Activated naive CD8-positive, alpha-beta T cell treated with anti-CD3 and anti-CD28 coated beads, Interleukin-2, amount 50 U/mL, for 24 hours (primary cell): ENCODE measurements at regions not wholly inside any gene's neighbourhood (a gene's known extent, or its start where the extent isn't known, plus 50 kb on each side); places are given as distances from the start of the nearest gene placed in this dataset.
"Not testable (repeated sequence)": the region's sequence is repeated elsewhere in the genome, so short reads cannot be mapped to it uniquely, and the experiment has no call there.

ENCODE experiments used
- ATAC-seq: fragments of 150-1000 bp; cut with Tn5 transposase; one replicate; pipeline ENCODE4 v1.10.0; 2021
- DNase-seq: peaks from one replicate; pipeline ENCODE4 v3.0.0; 2021
- H3K27ac Mint-ChIP-seq: one replicate; pipeline ENCODE4 v1.8.0; 2021; ENCODE audit warnings: mild to moderate bottlenecking, mixed read lengths
- H3K27me3 Mint-ChIP-seq: one replicate; pipeline ENCODE4 v1.8.0; 2021; ENCODE audit warnings: mixed read lengths
- H3K36me3 Mint-ChIP-seq: one replicate; pipeline ENCODE4 v1.8.0; 2021; ENCODE audit warnings: low read depth, mixed read lengths
- H3K4me1 Mint-ChIP-seq: one replicate; pipeline ENCODE4 v1.8.0; 2021; ENCODE audit warnings: mixed read lengths
- H3K4me3 Mint-ChIP-seq: one replicate; pipeline ENCODE4 v1.8.0; 2021; ENCODE audit warnings: mild to moderate bottlenecking, moderate library complexity, mixed read lengths
- H3K9me3 Mint-ChIP-seq: one replicate; pipeline ENCODE4 v1.8.0; 2021; ENCODE audit warnings: mixed read lengths

GRCh38 chr6:157751547-157752200 lies 71.4 kb upstream of the SNX9 start:
- peaks cover 33% of the 10 kb centered on the region for H3K9me3 Mint-ChIP-seq
- no peak for DNase-seq
- H3K4me1 Mint-ChIP-seq: peaks cover 87% of the 10 kb centered on the region
- H3K36me3 Mint-ChIP-seq: peaks cover 3% of the 10 kb centered on the region
- no peaks in the 10 kb centered on the region for H3K27me3 Mint-ChIP-seq
- ATAC-seq: peak; percentile 41
- no peak overlapping the region for H3K4me3 Mint-ChIP-seq
- H3K27ac Mint-ChIP-seq: peak overlapping the region; percentile 44

DNA sequence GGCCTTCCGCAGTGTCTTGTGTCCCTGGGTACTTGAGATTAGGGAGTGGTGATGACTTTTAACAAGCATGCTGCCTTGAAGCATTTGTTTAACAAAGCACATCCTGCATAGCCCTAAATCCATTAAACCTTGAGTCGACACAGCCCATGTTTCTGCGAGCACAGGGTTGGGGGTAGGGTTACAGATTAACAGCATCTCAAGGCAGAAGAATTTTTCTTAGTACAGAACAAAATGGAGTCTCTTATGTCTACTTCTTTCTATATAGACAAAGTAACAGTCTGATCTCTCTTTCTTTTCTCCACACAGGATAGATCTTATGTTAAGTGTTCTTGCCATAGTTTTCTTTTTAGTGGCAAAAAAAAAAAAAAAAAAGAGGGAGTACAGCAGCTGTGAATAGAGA lies 70.2 kb upstream of the SNX9 start:
- H3K36me3 Mint-ChIP-seq, H3K27me3 Mint-ChIP-seq, H3K27ac Mint-ChIP-seq, ATAC-seq, DNase-seq, H3K4me3 Mint-ChIP-seq: not testable (repeated sequence)
- H3K9me3 Mint-ChIP-seq: peaks cover 33% of the 10 kb centered on the region
- peaks cover 97% of the 10 kb centered on the region for H3K4me1 Mint-ChIP-seq

- no peak overlapping the region for H3K27ac Mint-ChIP-seq
- no peaks in the 10 kb centered on the region for H3K27me3 Mint-ChIP-seq
- peaks cover 100% of the 10 kb centered on the region for H3K4me1 Mint-ChIP-seq
- peaks cover 33% of the 10 kb centered on the region for H3K9me3 Mint-ChIP-seq
- H3K4me3 Mint-ChIP-seq: no peak overlapping the region
- no peak for DNase-seq
- ATAC-seq: no peak
- peaks cover 3% of the 10 kb centered on the region for H3K36me3 Mint-ChIP-seq
Measured at GRCh38 chr6:157753291-157753690, 69.8 kb upstream of the SNX9 start.

GRCh38 chr6:157753801-157754200 lies 69.2 kb upstream of the SNX9 start:
- DNase-seq, ATAC-seq, H3K27me3 Mint-ChIP-seq, H3K36me3 Mint-ChIP-seq: not testable (repeated sequence)
- Mint-ChIP-seq H3K9me3 (peaks cover 33% of the 10 kb centered on the region), H3K4me1 (peaks cover 100% of the 10 kb centered on the region), H3K4me3 (peak overlapping the region; percentile 5), H3K27ac (peak overlapping the region; percentile 98)

- ATAC-seq (no peak), DNase-seq (no peak)
- Mint-ChIP-seq H3K4me3 (no peak overlapping the region), H3K27me3 (no peaks in the 10 kb centered on the region), H3K4me1 (peaks cover 100% of the 10 kb centered on the region), H3K27ac (peak overlapping the region; percentile 98), H3K36me3 (peaks cover 3% of the 10 kb centered on the region), H3K9me3 (peaks cover 33% of the 10 kb centered on the region)
Measured at GRCh38 chr6:157754351-157754750, 68.7 kb upstream of the SNX9 start.

DNA sequence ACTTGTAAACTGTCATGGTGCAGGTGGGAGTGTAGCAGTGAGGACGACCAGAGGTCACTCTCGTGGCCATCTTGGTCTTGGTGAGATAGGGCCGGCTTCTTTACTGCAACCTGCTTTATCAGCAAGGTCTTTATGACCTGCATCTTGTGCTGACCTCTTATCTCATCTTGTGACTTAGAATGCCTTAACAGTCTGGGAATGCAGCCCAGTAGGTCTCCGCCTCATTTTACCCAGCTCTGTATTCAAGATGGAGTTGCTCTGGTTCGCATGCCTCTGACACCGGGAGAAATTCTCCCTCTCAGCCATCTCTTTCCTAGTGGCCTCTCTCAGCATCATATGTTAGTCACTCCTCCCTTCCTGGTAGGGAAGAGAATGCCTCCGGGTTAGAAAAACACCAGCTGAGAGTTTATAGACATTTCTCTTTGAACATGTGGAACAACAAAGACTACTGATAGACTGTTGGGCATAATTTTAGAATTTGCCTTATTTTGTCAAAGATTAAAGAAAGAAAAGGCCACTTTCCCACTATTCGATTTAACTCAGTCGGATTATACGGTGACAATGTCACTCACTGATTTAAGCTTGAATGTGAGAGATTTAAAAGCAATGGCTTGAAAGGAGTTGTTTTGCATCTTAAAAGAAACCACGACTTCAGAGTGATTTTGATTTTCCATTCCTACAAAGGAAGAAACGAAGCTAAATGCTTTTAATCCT lies 67.9 kb upstream of the SNX9 start:
- peaks cover 3% of the 10 kb centered on the region for H3K36me3 Mint-ChIP-seq
- H3K27ac Mint-ChIP-seq: peak overlapping the region; percentile 98
- peaks cover 31% of the 10 kb centered on the region for H3K9me3 Mint-ChIP-seq
- H3K27me3 Mint-ChIP-seq: no peaks in the 10 kb centered on the region
- DNase-seq (no peak), ATAC-seq (peak; percentile 7)
- peaks cover 98% of the 10 kb centered on the region for H3K4me1 Mint-ChIP-seq
- H3K4me3 Mint-ChIP-seq: peak overlapping the region; percentile 47

DNA sequence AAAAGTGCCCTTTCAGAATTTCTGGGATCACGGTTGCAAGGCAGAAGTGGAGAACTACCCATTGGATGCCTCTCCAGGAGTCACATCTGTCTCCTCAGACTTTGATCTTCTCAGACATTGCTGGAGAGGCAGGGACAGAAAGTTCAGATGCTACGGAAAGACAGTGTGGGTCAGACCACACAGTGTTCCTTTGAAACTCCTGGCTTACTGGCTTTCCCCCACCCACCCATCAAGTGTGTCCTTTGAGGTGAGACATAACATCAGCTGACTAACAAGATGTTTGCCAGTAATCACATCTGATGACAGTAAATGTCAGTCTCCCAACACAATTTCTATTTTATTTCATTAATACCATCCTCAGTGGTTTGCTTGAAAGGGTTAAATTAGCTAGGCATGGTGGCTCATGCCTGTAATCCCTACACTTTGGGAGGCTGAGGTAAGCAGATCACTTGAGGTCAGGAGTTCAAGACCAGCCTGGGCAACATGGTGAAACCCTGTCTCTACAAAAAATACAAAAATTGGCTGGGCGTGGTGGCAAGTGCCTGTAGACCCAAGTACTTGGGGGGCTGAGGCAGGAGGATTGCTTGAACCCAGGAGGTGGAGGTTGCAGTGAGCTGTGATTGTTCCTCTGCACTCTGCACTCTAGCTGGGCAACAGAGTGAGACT lies 67.2 kb upstream of the SNX9 start:
- ATAC-seq (peak; percentile 81), DNase-seq (peak; percentile 73)
- peaks cover 3% of the 10 kb centered on the region for H3K36me3 Mint-ChIP-seq
- H3K27ac Mint-ChIP-seq: peak overlapping the region; percentile 98
- peak overlapping the region; percentile 47 for H3K4me3 Mint-ChIP-seq
- peaks cover 98% of the 10 kb centered on the region for H3K4me1 Mint-ChIP-seq
- H3K9me3 Mint-ChIP-seq: peaks cover 24% of the 10 kb centered on the region
- H3K27me3 Mint-ChIP-seq: no peaks in the 10 kb centered on the region

GRCh38 chr6:157756708-157757429 lies 66.2 kb upstream of the SNX9 start:
- peaks cover 2% of the 10 kb centered on the region for H3K27me3 Mint-ChIP-seq
- H3K4me3 Mint-ChIP-seq: peak overlapping the region; percentile 47
- ATAC-seq (no peak), DNase-seq (peak; percentile 85)
- H3K4me1 Mint-ChIP-seq: peaks cover 98% of the 10 kb centered on the region
- H3K36me3 Mint-ChIP-seq: no peaks in the 10 kb centered on the region
- H3K9me3 Mint-ChIP-seq: peaks cover 14% of the 10 kb centered on the region
- H3K27ac Mint-ChIP-seq: peak overlapping the region; percentile 98

DNA sequence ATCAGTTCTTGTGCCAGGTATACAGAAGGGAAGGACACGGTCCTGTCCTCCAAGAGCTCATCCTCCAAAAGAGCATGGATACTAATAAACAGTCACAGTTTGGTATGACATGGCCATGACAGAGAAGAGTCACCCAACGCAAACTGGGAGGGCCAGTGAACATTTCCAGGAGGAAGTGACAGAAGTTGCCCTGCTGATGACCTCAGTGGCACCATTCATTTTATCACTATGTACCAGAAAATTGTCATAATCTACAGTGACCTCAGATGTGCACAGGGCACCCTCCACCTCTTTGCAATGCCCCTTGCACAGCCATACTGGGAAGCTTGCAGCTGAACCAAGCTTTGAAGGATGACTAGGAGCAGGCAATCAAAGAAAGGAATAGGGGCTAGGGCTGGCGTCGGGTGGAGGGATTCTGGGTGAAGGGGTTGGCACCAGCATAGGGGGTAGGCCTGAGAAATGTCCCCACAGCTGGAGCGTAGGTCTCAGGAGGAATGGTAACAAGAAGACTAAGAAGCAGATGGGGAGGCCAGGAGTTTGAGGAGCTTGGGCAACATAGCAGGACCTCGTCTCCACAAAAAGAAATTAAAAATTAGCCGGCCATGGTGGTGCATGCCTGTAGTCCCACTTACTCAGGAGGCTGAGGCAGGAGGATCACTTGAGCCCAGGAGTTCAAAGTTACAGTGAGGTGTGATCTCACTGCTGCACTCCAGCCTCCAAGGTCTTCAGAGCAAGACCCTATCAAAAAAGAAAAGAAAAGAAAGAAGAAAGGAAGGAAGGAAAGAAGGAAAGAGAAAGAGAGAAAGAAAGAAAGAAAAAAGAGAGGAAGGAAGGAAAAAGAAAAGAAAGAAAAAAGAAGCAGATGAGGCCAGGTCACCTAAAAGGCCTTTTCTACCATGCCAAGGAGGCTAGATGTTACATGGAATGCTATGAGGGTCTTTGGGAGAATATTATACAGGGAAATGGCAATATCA lies 65.3 kb upstream of the SNX9 start:
- Mint-ChIP-seq H3K36me3 (no peaks in the 10 kb centered on the region), H3K9me3 (peaks cover 12% of the 10 kb centered on the region), H3K4me3 (no peak overlapping the region), H3K4me1 (peaks cover 98% of the 10 kb centered on the region), H3K27ac (peak overlapping the region; percentile 57), H3K27me3 (peaks cover 2% of the 10 kb centered on the region)
- no peak for ATAC-seq
- no peak for DNase-seq

DNA sequence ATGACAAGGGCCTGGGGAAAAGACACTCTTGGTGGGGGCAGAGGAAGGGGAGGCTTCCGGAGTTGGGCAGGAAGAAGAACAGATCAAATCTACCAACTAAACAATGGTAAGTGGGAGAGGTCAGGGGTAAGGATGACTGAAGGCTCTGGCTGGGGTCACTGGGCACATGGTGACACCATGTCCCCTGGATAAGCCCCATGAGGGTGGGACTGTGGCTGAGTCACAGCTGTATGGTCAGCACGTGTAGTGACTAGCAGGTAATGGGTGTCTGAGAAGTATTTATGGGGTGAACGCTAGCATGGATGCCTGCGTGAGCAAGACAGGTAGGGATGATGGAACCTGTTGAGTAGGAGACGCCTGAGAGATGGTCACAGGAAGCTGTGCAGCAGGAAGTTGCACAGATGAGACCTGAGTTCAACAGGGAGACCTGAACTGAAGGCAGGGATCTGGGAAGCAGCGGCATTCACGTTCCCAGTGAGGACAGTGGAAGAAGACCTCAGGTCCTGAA lies 64.5 kb upstream of the SNX9 start:
- peak overlapping the region; percentile 57 for H3K27ac Mint-ChIP-seq
- no peak overlapping the region for H3K4me3 Mint-ChIP-seq
- H3K36me3 Mint-ChIP-seq: no peaks in the 10 kb centered on the region
- DNase-seq: no peak
- peaks cover 3% of the 10 kb centered on the region for H3K9me3 Mint-ChIP-seq
- no peak for ATAC-seq
- peaks cover 2% of the 10 kb centered on the region for H3K27me3 Mint-ChIP-seq
- peaks cover 98% of the 10 kb centered on the region for H3K4me1 Mint-ChIP-seq

DNA sequence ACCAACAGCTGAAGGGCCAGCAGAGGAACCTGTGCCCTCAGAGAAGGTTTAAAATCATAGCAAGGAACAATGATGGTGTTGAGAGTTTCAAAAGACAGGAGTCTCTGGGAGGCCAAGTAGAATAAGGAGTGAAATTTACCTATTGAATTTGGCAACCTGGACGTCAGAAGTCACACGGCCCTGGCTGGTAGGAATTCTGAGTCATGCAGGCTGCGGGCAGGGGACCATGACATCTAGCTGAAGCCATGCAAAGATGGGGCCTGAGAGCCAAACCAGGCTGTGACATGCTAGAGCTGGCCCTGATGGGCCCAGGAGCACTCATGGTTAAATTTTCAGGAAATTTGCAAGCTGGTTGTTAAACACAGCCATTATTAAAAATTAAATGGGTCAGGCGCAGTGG lies 64.0 kb upstream of the SNX9 start:
- Mint-ChIP-seq H3K27me3 (peaks cover 2% of the 10 kb centered on the region), H3K27ac (peak overlapping the region; percentile 57), H3K4me3 (no peak overlapping the region), H3K9me3 (peaks cover 3% of the 10 kb centered on the region), H3K36me3 (no peaks in the 10 kb centered on the region), H3K4me1 (peaks cover 98% of the 10 kb centered on the region)
- no peak for ATAC-seq
- no peak for DNase-seq

- Mint-ChIP-seq H3K36me3 (peaks cover 5% of the 10 kb centered on the region), H3K4me1 (peaks cover 98% of the 10 kb centered on the region), H3K9me3 (no peaks in the 10 kb centered on the region), H3K27me3 (peaks cover 5% of the 10 kb centered on the region), H3K4me3 (no peak overlapping the region), H3K27ac (peak overlapping the region; percentile 96)
- no peak for ATAC-seq
- no peak for DNase-seq
Measured at GRCh38 chr6:157760137-157760536, 62.9 kb upstream of the SNX9 start.

DNA sequence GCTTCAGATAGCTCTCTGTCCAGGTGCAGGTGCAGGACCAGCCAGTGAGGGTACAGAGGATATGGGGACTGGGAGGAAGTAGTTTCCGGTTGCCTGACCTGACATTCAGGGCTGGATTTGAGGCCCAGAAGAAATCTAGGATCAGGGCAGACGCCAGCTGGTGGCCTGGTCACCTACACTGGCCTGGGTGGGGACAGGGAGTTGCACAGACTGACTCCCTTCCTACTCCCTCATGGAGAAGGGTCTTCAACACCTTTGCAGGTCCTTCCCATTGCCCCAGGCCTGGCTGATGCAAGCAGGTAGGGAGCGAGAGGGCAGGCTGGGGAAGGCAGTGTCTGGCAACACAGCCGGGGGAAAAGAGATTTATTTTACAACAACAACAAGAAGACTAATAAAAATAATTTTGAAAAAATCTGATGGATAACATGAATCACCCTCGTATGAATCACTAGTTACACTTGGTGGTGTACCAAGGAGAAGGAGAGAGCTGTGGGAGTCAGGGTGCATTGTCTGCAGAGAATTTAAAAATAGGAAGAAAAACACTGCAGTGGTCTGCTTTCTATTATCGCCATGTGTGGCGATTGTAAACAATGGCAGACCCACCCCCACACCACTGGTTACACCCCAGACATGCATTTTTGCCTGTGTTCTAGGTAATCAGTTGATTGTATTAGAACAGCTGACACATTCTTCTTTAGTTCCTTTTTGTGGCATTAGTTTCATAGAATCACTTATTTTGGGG lies 62.3 kb upstream of the SNX9 start:
- Mint-ChIP-seq H3K9me3 (no peaks in the 10 kb centered on the region), H3K4me3 (peak overlapping the region; percentile 69), H3K36me3 (peaks cover 5% of the 10 kb centered on the region), H3K27me3 (peaks cover 5% of the 10 kb centered on the region), H3K27ac (peak overlapping the region; percentile 96), H3K4me1 (peaks cover 98% of the 10 kb centered on the region)
- ATAC-seq (peak; percentile 22), DNase-seq (no peak)
